Right lobe of liver (tissue), 4 donors: ENCODE measurements at regions not wholly inside any gene's neighbourhood (a gene's known extent, or its start where the extent isn't known, plus 50 kb on each side); places are given as distances from the start of the nearest gene placed in this dataset.

ENCODE experiments used
- CTCF ChIP-seq, 4 donors: fragments of 200-600 bp in 3 of 4; fragments of 450-650 bp in 1 of 4; IDR thresholded peaks; one replicate each; pipeline versions ENCODE4 v1.5.1 to v1.8.0; 2016 to 2022; ENCODE audit warnings: antibody characterized with exemption in 4 of 4, mild to moderate bottlenecking in 2 of 4
- POLR2A ChIP-seq: fragments of 450-650 bp; IDR thresholded peaks from one replicate; pipeline ENCODE4 v1.6.1; 2017; ENCODE audit warnings: antibody characterized with exemption, mild to moderate bottlenecking
- donor health status: DM: no; HTN: no; CAD: no.
- donor health status: DM: no; HTN: no; CAD: no.
- donor health status: DM: no; HTN: yes; CAD: no.

GRCh38 chr10:3935141-3935540, 150.1 kb upstream of the KLF6 start:
- TF ChIP-seq POLR2A (peak; percentile 21), CTCF (IDR thresholded peaks at IDR 0.05) (no peak)
